Activated CD8-positive, alpha-beta memory T cell treated with anti-CD3 and anti-CD28 coated beads for 24 hours (primary cell): ENCODE measurements at regions not wholly inside any gene's neighbourhood (a gene's known extent, or its start where the extent isn't known, plus 50 kb on each side); places are given as distances from the start of the nearest gene placed in this dataset.

Experiments
- DNase-seq: peaks from one replicate; pipeline ENCODE4 v3.0.0-alpha.2; 2020

DNA sequence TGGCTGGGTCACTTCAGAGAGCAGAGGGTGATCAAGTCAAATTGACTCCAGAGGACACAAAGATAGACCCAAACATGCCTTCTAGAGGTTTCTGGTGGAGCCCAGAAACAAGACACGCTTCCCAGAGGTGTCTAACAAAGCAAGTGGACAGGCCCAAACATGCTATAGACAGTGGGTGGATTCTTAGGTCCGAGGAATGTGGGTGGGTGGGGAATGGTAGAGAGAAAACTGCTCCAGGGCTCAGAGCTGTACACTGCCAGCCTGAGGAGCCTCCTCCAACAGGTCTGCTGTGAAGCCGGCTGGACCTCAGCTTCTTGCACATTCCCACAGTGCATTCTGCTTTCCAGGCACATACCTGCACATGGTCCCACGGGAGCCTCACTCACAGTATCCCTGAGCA, 116.8 kb upstream of the NECTIN1 start:
- DNase-seq: no peak

DNA sequence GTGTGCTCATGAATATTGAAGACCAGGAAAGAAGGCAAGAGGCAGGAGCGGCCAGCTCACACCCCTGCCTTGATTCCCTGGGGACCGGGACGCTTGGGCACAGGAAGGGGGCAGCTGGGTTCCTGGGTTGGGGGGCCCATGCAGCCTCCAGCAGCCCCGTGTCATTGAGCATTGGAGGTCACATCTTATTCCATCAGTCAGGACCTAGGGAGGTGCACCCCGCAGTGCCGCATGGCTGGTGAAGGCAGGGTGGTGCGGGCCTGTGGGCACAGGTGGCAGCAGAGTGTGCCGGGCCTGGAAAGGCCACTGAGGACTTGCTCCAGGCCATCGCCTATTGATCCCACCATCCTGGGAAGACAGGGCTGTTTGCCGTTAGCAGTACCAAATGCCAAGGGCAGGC, 116.3 kb upstream of the NECTIN1 start:
- DNase-seq: no peak

DNA sequence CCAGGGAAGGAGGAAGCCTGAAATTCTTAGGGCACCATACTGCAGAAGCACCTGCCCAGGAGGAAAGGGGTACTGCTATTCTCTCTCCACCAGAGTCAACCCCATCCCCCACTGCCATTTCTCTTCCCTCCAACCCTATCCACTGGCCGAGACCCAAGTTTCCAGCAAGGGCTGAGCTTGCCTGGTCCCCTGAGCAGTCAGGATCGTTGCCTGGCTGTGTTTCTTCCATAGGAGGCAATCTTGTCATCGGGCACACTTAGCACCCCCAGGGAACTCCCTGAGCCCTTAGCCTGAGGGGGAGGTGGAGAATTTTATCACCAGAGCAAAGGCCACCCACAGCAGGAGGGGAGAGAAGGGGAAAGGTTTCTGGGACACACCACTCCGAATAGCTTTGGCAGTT, 115.8 kb upstream of the NECTIN1 start:
- no peak for DNase-seq

DNA sequence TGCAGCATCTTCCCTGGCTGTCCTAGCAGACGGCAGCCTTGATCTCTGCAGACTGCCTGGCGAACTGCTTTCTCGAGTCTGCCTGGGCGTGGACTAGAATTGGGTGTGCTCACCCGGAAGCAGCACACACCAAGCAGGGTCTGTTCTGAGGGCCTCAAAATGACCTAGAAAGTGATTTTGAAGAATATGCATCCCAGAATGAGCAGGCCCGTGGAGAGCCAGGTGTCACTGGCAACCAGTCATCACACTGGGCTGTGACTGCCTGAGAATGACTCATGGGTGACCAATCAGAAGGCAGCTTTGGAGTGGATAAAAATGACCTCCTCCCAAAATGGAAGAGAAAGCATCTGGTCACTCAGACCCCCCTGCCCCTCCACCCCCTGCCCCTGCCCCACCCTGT, 114.9 kb upstream of the NECTIN1 start:
- DNase-seq: no peak

DNA sequence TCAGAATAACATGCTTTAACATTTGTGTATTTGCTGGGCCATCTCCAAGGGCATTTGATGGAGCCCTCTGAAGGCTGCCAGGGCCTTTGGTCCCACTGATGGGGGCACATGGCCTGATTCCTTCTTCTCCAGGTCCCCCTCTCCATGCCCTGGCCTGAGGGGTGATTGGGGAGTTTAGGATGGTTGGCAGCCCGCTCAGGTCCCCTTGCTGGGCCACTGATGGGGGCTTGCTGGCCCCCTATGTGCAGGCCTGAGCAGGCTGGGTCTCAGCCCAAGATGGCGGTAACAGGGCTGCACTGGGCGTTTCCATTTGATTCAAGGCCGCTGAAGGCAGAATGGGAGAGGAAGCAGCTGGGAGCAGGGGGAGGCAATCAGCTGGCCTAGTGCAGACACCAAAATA, 113.7 kb upstream of the NECTIN1 start:
- DNase-seq: no peak

DNA sequence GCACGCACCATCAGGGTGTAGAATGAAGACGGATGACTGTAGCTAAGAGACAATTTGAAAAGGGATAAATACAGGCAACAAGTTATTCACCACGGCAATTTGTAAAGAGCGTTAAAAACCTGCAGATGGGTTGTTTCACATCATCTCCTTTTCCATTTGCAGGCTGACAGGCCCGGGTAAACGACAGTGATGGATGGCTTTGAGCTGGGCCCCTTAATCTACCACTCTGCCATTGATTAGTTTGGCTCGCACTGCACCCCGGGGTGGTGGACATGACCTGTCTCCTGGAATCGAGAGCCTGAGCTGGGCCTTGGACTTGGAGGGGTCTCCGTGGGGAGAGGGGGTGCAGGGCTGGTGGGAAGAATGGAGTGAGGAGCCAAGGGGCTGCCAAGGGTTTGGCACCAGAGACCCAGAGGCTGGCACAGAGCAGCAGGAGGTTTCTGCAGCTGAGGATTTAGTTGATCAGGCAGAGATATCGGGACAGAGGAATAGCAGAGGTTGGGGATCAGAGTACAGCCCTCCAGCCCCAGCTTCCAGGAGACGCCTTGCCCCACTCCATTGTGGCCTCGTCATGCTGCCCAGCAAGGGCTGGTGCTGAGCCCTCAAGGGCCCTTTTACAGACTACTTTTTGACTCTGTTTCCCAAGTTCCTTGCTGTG, 110.6 kb upstream of the NECTIN1 start:
- DNase-seq: no peak

DNA sequence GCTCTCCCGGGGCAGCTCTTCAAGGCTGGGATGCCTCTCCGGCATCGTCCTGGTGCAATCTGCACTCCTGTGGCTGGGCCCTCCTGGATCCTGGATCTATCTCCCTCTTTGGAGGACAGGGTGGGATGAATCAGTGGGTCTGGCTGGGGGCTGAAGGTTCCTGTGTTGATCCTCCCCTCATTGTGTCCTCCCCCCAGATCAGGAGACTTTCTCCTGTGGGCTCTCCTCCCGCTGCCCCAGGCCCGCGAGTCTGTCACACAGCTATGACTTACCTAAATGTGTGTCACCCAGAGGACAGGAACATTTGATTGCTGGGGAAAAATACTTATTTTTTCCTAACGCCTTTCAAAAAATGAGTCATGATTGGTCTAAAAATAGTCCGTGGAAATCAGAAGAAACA, 106.8 kb upstream of the NECTIN1 start:
- no peak for DNase-seq

DNA sequence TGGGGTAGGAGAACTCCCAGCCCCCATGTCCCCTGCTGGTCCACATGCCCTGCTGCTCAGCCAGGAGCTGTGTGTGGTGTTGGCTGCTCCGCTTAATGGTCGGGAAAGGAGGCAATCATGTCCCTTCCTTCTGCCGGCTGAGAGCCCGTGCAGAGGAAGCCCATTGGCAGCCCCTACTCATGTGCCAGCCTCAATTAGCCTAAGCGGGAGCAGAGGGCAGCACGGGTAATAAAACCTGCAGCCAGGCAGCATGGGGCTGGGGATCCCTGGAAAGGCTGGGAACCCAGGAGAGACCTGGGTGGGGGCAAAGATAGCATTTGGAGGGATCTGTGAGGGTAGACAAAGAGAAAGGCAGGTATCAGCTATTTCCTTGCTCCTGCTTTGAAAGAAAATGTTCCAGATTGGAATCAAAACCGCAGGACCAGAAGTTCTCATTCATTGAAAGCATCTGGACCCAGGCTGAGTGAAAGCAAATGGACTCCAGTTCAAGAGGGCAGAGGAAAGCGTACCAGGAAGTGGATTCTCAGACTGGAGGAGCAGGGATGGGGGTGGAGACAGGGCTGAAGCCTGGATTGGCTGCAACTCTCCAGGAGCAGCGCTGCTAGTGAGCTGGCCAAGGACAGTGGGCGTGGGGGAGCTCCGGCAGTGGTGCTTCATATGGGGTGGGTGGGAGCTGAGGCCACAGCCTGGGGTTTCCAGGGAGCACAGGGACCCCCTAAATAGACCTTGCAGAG, 103.4 kb upstream of the NECTIN1 start:
- DNase-seq: no peak

DNA sequence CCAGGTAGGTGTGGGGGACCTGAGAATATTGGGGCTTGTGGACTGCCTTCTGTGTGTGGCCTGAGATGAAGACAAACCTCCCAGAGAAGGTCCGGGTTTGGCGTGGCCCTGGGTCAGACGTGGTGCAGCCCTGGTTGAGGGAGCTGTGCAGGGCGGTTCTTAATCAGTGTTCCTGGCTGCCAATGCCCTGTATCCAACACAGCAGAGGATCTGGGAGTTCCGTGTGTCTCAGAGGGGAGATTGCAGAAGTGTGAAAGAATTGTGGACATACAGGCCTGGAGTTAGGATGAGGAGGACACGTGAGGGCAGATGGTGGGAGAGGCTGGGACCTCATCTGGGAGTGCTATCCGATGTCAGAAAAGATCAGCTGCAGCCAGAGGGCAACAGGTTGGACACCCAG, 102.0 kb upstream of the NECTIN1 start:
- DNase-seq: no peak

DNA sequence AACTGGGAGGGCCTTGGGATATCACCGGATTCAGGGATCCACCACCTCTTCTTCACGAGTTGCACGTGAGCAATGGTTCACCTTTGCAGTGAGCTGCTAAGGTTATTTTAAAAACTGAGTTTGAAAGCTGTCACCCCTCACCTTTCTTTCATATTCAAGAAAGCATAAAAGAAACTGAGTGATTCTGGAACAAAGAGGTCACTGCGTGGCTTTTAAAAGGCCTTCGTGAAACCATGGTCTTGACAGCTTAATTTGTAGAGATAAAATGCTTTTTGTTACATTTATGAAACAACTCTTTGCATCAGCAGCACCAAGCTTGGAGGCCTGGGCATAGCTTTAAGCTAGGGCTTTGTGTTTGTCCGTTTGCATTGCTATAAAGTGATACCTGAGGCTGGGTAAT, 101.4 kb upstream of the NECTIN1 start:
- no peak for DNase-seq

DNA sequence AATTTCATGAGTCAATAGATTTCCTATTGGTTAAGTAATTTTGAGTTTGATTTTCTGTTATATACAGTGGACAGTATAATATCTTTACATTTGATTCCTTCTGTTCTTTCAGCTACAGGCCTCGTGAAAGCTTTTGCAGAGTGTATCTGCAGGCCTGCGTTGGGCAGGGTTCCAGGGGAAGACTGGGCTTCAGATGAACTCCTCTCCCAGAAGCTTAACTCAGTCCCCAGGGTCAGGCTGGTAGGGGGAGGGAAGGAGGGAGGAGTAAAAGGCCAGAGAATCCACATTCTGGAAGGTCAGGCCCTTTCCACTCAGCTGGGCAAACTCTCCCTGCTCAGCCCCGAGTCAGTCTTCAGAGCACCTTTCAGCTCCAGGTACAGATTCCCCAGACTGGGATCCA, 100.4 kb upstream of the NECTIN1 start:
- DNase-seq: no peak

DNA sequence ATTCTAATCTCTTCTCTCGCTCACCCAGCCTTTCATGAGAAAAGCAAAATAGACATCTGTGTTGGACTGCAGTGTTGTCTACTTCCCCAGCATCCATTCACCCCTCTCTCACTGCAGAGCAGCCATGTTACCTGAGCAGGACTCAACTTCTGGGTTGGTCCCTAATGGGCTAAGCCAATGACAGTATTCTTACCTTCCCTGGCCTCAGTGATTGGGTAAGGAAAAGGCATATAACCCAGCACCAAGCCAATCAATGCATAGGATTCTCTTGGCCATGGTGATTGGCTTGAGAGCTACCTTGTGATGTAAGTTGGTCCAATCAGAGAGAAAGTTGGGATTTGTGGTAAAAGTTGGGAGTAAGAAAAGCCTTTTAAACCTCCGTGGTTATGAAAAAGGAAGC, 99.8 kb upstream of the NECTIN1 start:
- DNase-seq: no peak

DNA sequence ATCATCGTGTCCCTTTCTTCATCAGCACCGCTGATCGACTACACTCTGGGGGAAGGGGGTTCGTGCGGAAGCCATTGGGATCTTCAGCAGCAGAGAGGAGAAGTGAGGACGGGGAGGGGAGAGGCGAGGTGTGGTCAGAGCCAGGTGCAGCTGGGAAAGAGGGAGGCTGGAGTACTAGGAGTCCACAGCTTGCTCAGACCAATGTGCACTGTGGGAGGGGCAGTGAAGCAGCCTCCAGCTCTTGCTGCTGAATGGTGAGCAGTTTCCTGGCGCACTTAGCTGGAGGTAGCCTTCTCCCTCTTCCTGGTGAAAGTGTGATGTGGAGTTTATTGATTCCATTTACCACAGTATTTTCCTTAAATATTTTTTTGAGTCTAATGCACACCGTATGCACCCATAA, 99.0 kb upstream of the NECTIN1 start:
- DNase-seq: no peak

DNA sequence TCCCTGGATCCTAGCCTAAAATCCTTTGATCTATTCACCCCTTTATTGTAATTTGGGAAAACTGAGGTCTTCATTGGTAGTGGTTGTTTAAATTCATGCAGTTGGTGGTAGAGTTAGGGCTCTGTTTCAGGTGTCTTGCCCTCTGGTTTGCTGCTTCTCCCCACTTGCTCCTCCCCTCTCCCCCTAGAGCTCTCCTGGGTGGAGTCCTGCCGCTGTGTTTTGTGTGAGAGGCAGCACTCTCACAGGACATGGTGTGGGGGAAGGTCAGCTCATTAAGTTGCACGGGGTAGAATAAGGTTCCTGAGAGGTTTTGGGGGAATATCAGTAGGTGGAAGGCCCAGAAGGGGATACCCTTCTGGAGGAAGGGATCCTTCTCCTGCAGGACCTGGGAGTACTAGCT, 98.1 kb upstream of the NECTIN1 start:
- no peak for DNase-seq

DNA sequence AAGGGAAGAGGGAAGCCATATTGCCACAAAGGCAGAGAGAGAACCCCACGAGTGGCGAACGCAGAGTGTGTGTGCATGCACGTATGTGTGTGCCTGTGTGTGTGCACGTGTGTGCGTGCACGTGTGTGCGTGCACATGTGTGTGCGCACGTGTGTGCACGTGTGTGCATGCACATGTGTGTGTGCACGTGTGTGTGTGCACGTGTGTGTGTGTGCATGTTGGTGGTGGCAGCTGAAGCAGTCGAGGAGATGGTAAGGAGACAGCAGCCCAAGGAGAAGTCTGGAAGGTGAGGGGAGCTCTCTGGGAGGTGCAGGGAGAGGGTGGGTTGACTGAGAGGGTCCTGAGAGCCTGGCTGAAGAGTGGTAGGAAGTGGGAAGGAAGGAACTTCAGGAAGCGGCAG, 94.1 kb upstream of the NECTIN1 start:
- no peak for DNase-seq

DNA sequence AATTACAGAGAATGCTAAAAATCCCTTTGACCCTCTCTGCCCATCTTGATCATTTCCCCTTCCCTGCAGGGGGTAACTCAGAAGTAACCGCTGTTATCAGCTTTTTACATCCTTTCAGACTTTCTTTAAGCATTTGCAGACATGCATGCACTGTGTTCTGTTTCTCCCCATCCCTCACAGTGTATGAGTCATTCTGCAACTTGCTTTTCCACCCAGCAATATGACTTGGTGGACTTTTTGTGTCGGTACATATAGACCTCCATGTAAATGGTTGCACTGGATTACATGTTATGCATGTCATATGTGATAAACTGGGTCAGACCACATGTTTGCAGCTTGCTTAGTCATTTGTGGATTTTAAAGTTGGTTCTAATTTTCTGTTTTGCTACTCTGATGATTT, 87.7 kb upstream of the NECTIN1 start:
- DNase-seq: no peak

DNA sequence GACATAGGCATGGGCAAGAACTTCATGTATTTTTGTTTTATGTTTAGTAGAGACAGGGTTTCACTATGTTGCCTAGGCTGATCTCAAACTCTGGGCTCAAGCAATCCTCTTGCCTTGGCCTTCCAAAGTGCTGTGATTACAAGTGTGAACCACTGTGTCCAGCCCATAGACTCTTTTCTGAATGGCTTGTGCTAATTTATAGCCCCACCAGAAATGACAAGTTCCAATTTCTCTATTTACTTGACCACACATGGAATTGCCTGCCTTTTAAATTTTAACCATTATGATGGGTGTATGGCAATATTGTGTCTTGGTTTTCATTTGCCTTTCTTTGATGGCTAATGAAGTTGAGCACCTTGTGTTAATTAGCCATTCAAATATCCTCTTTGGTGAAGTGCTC, 85.8 kb upstream of the NECTIN1 start:
- no peak for DNase-seq

DNA sequence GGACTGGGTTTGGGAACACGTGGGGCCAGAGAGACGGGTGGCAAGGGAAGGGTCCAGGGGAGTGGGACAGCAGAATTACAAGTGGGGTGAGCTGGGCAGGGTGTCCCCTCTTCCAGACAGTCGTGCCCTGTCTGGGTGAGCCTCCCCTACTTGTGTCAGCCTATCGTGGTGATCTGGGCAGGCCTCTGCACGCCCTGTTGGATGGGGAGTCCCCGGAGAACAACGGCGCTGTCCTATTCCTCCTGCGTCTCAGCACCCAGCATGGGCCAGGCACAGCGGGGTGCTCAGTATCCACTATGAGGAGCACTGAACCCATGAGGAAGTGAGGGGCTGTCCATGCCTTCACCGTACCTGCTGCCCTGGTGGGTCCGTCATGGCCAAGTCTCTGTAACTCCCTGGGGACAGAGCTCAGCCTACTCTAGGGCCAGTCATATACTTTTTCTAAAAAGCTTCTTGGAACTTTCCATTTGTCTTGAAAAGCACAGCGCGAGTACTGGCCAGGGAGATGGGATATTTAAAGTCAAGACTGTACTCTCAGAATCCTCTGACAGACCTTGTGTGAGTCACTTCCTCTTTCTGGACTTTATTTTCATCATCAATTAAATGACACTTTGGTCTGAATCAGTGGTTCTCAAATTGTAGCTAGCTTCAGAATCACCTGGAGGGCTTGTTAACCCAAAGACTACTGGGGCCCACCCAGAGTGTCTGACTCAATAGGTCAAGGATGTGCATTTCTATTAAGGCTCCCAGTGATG, 81.7 kb upstream of the NECTIN1 start:
- DNase-seq: no peak

DNA sequence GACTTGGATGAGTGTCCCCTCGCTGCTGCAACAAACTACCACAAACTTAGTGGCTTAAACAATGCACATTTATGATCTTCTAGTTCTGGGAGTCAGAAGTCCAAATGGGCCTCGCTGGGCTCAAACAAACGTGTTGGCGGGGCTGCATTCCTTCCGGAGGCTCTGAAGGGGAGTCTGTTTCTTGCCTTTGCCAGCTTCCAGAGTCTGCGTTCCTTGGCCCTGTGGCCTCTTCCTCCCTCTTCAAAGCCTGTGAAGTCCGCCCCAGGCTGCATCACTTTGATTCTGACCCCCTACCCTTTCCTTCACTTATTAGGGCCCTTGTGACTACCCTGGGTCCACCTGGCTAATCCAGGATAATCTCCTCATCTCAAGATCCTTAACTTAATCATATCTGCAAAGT, 80.3 kb upstream of the NECTIN1 start:
- DNase-seq: no peak

DNA sequence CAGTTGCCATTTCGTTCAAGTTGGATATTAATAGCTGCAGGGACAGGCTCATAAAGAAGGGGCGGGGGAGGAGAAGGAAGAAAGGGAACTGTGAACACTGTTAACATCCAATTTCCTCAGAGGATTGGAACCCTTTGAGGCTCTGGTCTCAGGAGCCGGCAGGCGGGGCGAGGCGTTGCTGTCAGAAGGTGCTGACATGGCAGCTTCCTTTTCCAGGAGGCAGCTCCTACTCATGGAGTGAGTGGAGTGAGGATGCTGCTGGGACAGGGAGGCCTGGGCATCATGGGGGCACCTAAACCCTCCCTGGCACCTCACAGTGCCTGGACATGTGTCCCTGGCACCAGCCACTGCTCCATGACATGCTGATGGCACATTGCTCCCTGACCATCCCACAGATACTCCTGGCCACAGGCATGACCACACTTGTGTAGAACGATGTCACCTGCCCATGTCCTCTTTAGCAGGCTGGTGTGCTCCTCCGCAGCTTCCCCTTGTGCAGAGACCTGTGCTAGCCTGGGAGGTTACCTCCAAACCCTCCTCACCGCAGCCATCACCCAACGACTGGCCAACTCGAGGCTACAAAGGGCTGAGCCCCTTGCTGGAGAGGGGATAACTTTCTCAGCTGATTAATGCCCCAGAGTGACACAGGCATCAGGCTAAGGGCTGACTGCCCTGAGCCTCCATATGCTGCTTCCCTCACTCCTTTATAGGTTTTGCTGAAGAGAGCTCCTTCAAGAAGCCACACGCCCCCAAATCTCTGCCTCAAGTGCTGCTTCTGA, 79.6 kb upstream of the NECTIN1 start:
- no peak for DNase-seq

DNA sequence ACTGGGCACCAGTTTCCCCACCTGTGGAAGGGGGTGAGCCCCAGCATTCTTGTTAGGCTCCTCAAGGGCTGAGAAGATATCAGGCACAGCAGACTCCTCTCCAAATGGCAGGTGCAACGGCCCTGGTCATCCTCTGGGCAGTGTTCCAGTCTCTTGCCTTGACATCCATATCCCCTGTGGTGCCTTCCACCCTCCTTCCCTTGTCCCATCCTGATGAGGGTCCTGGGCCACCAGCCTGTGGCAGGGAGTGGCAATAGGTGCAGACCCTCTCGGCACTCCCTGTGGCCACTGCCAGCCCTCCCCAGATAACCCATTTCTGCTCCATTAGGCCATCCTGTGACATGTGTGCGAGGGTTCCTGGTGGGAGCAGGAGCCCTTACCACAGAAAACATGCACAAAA, 78.8 kb upstream of the NECTIN1 start:
- no peak for DNase-seq

DNA sequence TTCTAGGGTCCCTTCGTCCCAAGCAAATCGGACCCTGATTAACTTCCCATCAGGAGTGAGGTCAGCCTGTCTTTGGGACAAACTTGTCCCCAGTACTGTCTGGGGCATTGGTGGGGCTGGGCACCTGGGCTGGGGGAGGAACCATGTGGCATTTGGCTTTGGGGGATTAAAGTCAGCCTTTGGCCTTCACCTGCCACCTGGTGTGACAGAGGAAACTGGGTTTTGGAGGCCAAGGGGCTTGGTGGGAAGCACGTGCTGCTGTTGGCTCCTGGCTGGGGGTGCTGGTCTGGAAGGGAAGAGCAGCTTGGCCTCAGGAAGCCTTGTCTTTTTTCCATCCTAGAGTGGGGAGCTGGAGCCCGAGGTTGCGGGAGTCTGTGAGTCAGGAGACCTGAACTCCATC, 78.4 kb upstream of the NECTIN1 start:
- DNase-seq: no peak

DNA sequence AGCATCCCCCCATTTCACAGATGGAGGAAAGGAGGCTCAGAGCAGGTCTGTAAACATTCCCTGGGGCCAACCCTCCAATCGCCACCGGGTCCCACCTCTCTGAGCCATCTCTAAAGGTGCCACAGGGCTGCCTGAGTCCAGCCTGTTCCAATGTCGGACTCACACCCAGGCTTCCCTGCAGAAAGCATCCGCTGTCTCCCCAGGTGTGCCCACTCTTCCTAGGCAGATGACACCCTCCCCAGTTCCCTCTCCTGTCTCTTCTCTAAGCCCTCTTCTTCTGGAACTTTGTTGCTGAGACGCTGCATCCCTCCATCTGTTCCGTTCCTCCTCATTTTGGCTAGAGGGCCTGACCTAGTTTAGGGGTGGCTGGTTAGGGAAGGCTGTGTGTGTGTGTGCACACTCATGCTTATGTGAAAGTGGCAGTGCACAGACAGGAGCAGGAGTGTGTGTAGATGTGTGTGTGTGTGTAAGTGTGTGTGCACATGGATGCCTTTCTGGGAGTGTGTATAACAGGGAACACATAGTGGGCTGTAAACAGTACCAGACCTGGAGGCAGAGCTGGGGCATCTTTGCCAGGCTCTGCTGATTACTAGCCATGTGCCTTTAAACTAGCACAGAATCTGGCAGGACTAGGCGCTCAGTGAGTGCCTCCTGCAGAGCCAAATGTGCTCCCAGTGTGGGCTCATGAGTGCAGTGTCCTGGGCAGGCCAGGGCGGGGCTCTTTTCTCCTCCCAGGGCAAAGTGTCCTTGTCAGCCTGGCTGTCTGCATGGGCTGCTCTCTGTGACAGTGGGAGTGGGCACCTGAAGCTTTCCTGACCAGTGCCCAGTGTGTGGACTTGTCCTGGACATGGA, 77.3 kb upstream of the NECTIN1 start:
- no peak for DNase-seq
